ENCODE measurements at regions not wholly inside any gene's neighbourhood (a gene's known extent, or its start where the extent isn't known, plus 50 kb on each side); places are given as distances from the start of the nearest gene placed in this dataset.

DNA sequence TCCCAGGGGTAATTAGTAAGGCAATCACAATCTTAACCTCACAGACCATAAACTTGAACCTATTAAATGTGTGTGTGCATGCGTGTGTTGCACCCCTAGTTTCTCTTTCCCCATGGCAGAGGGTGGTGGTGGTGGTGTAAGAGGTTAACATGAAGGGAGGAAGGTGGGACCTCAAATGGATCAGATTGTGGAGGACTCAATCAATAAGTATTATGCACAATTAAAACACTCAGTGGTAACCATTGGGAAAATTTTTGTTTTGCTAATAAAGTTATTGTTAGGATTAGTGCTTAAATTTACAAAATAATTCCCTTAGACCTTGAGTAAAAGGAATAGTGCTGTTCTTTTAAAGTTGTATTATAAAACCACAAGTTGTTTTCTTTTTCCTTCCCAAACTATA lies 283.0 kb downstream of the OLFM3 start:
- no peak overlapping the region for H3K4me3 ChIP-seq (ENCODE audit: low read depth, low read length)
- TF ChIP-seq CTCF (IDR thresholded peaks at IDR 0.05; ENCODE audit: borderline replicate concordance, insufficient read depth, low read depth, low read length): no peak

GRCh38 chr1:101723415-101723814 lies 273.3 kb downstream of the OLFM3 start:
- no peak overlapping the region for H3K4me3 ChIP-seq (ENCODE audit: low read depth, low read length)
- TF ChIP-seq CTCF (IDR thresholded peaks at IDR 0.05; ENCODE audit: borderline replicate concordance, insufficient read depth, low read depth, low read length): no peak

- TF ChIP-seq CTCF (IDR thresholded peaks at IDR 0.05; ENCODE audit: borderline replicate concordance, insufficient read depth, low read depth, low read length): no peak
Observed at GRCh38 chr1:101728029-101728428, 268.7 kb downstream of the OLFM3 start.

DNA sequence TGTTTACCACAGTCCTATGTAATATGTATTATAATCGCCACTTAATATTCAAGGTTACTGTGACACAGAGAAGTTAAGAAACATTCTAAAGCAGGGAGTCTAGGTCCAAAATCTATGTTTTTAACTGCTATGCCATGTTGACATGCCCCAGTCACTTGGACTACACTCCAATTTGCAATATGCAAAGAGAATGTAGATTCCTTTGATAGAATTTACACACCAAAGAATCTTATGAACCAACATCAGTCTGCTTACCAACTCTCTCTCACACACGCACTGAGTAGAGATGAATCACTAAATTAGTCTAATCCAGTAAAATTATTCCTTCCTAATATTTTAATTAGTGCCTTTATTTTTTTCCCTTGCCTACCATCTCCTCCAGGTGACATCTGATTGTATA lies 266.2 kb downstream of the OLFM3 start:
- no peak for TF ChIP-seq CTCF (IDR thresholded peaks at IDR 0.05; ENCODE audit: borderline replicate concordance, insufficient read depth, low read depth, low read length)
- no peak overlapping the region for H3K4me3 ChIP-seq (ENCODE audit: low read depth, low read length)

More at GRCh38 chr1:101728029-101728428, 268.7 kb downstream of the OLFM3 start:
- H3K4me3 ChIP-seq (ENCODE audit: low read depth, low read length): no peak overlapping the region

- TF ChIP-seq CTCF (IDR thresholded peaks at IDR 0.05; ENCODE audit: borderline replicate concordance, insufficient read depth, low read depth, low read length): no peak
Observed at GRCh38 chr1:101732261-101732660, 264.5 kb downstream of the OLFM3 start.

DNA sequence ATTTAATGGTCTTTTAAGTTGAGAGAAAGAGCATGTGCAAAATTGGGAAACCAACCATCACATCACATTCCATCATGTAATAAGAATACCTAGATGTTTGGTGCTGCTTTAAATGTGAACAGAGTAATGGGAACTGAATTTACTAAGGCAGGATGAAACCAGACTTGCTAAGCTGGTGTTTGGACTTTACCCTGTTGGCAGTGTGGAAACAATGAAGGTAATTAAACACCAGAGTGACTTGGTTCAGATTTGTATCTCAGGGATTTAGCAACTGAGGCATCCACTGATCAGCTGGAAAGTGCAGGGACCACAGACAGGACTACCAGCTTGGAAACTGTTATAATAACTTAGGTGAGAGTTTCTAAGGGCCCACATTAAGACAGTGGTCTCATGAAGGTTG lies 263.4 kb downstream of the OLFM3 start:
- no peak overlapping the region for H3K4me3 ChIP-seq (ENCODE audit: low read depth, low read length)
- TF ChIP-seq CTCF (IDR thresholded peaks at IDR 0.05; ENCODE audit: borderline replicate concordance, insufficient read depth, low read depth, low read length): no peak

More at GRCh38 chr1:101732261-101732660, 264.5 kb downstream of the OLFM3 start:
- no peak overlapping the region for H3K4me3 ChIP-seq (ENCODE audit: low read depth, low read length)

GRCh38 chr1:101738475-101738874 lies 258.3 kb downstream of the OLFM3 start:
- H3K4me3 ChIP-seq (ENCODE audit: low read depth, low read length): no peak overlapping the region
- TF ChIP-seq CTCF (IDR thresholded peaks at IDR 0.05; ENCODE audit: borderline replicate concordance, insufficient read depth, low read depth, low read length): no peak
